A673 (cell line): ENCODE measurements at regions not wholly inside any gene's neighbourhood (a gene's known extent, or its start where the extent isn't known, plus 50 kb on each side); places are given as distances from the start of the nearest gene placed in this dataset.

ENCODE experiments used
- CTCF ChIP-seq: fragments of 300-800, 200-600 bp; sonication (generic); conservative IDR thresholded peaks from 2 replicates; pipeline ENCODE4 v1.5.1; 2017; ENCODE audit warnings: low read depth, mild to moderate bottlenecking, antibody characterized with exemption, low read length, moderate library complexity, mixed read lengths
- EZH2 ChIP-seq: fragments of 200-600 bp; sonication (generic); IDR thresholded peaks from 2 replicates; pipeline ENCODE4 v1.6.1; 2017; ENCODE audit warnings: borderline replicate concordance, low read depth, mild to moderate bottlenecking, mixed read lengths, antibody characterized with exemption, low read length; ENCODE audit not compliant: poor library complexity, severe bottlenecking

GRCh38 chr2:48829569-48829968 is 74.0 kb upstream of the LHCGR start:
- TF ChIP-seq CTCF (no peak), EZH2 (no peak)
